Left ventricle myocardium superior (tissue), 1 donor: ENCODE measurements at regions not wholly inside any gene's neighbourhood (a gene's known extent, or its start where the extent isn't known, plus 50 kb on each side); places are given as distances from the start of the nearest gene placed in this dataset.

Experiments used
- ATAC-seq: fragments of 200-7000 bp; cut with Tn5 transposase; one replicate; pipeline ENCODE4 v1.9.1; 2020; ENCODE audit warnings: mild to moderate bottlenecking, moderate library complexity
- DNase-seq: peaks from one replicate; pipeline ENCODE4 v3.0.0-alpha.2; 2020
- intact Hi-C: fragments of 100-400 bp; cut with micrococcal nuclease; formaldehyde crosslinking; loops from one replicate; pipeline ENCODE4 v1.11.0; 2022
- donor health status: DM: no; HTN: yes; CAD: no; lungs with severe emphysema.

DNA sequence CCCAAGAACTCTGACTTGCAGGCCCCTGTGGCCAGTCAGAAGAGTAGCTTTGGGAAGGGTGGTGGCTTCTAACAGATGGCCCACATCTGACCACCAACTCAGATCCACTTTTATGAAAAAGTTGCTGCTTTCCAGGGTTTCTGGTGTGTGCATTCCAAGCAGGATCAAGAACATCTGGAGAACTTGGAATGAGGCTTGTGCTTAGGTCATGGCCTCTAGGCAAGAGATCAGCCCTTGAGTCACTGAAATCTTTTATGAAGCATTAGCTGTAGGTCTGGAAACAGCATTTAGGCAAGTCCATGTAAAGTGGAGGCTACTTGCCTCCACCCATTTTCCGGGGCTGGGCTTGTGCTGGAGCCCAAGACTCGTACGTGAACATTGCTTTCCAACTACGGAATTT, 433.3 kb downstream of the SH3GL2 start:
- ATAC-seq = peak; percentile 80
- intact Hi-C loops = no loop called here
- peak; percentile 31 for DNase-seq

GRCh38 chr9:18014556-18014955, 435.7 kb downstream of the SH3GL2 start:
- peak; percentile 68 for ATAC-seq
- intact Hi-C loops = no loop called here
- DNase-seq = no peak

DNA sequence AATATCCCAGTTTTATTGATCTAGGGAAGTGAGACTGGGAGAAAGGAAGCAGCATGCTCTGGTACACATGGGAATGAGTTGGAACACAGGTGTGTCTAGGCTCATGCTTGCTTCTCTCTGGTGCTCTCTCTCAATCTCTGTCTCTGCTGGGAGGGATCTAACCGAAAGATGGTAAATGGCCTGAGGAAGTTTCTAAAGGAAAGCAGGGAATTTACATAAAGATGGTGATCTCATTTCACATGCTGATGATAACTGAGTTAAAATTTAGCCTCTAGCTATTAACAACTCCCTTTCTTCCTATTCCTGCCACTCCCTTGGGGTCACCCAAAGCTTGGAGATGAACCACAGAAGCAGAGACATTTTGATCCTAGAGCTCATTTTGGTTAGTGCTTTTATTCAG, 436.2 kb downstream of the SH3GL2 start:
- DNase-seq (no peak), ATAC-seq (no peak)
- intact Hi-C loops = no loop called here

DNA sequence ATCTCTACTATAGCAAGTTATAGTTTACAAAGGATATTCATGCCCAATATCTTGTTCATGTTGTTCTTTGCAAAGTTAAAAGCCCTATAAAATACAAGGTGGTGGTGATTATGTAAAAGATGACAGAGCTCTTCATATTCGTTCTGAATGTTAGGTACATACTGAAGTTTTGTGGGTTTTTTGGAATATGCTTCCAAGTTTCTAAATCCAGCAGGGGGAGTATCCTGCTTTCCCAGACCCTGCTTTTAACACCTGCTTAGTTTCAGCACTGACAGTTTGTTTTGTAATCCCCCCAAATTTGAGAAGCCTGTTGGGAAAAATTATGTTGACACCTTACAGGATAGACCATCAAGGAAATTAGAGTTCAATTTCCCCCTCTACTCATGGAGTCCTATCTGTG, 438.3 kb downstream of the SH3GL2 start:
- DNase-seq = no peak
- no peak for ATAC-seq
- intact Hi-C loops = no loop called here

DNA sequence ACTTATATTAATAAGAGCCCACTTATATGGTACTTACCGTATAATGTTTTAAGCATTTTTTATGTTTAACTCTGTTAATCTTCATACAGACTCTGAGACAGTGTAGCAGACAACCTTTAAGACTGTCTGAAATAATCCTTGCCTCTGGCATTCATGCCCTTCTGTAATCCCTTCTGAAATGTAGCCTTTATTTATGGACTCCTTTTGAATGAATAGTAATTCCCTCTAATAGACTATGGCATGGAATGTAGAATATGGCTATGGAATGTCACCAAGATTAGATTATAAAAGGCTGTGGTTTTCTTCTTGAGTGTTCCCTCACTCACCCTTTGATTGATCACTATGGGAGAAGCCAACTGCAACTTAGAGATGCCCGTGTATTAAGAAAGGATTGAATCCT, 439.4 kb downstream of the SH3GL2 start:
- DNase-seq (no peak), ATAC-seq (no peak)
- intact Hi-C loops = no loop called here

GRCh38 chr9:18018661-18019060, 439.8 kb downstream of the SH3GL2 start:
- intact Hi-C loops = no loop called here
- ATAC-seq = no peak
- DNase-seq = no peak

DNA sequence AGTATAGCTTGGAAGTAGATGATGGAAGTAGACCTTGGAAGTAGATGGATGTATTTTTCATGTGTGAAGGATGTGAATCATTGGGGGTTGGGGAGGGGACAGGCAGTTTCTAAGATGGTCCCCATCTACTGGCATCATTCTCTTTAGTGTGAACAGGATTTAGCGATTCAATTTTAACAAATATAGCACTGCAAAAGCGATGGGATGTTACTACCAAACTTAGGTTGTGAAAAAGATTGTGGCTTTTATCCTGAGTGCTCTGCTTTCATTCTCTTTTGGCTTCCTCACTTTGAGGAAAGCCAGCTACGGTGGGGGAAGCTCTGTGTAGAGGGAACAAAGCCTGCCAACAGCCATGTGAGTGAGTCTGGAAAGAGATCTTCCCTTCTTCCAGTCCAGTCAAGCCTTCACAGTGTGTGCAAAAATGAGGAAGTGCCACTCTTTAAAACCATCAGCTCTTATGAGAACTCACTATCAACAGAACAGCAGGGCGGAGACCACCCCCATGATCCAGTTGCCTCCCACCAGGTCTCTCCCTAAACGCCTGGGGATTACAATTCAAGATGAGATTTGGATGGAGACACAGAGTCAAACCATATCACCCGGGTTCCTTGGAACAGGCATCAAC, 441.4 kb downstream of the SH3GL2 start:
- DNase-seq = no peak
- ATAC-seq = no peak
- intact Hi-C loops = no loop called here

DNA sequence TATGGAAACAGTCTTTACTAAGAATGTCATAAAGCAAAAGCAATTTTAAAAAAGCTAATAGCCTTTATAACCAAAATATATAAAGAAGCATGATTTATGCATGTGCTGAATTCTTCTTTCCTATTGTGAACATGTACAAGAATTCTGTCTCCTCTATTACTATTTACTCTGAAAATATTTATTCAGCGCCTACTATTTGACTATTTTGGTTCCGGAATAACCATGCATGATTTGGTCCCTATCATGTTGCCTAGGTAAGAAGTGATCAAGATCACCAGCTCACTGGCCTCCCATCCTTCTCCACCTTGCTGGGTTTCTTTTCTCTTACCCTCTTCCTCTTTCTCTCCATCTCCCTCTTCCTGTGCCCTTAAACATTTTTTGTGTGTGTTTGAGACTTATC, 443.8 kb downstream of the SH3GL2 start:
- intact Hi-C loops = no loop called here
- ATAC-seq (no peak), DNase-seq (no peak)

GRCh38 chr9:18023332-18023731, 444.5 kb downstream of the SH3GL2 start:
- ATAC-seq (no peak), DNase-seq (no peak)
- intact Hi-C loops = no loop called here

DNA sequence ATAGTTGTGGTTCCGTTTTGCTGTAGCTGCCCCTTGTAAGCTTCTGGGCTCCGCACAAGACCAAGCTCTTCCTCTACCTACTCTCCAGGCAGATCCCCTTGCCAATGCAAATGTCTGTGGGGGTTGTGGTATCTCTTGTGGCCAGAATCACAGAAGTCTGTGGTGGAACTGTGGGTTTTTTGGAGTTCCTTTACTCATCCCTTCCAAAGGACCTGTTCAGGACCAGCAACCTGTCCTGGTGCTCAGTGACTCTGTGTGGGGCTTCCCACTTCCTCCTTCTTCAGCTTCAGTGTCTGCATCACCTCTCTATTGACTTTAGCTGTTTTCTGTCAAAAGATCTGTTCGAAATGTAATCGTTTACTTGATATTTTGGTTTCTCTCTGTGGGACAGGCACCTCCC, 441.3 kb upstream of the ADAMTSL1 start:
- DNase-seq (no peak), ATAC-seq (no peak)
- intact Hi-C loops = loop anchor here (10.0 kb wide), 1 partner anchor 58 kb away; no protein-coding TSS in a partner anchor

- DNase-seq = no peak
- intact Hi-C loops = loop anchor here (10.0 kb wide), 1 partner anchor 62 kb away; no protein-coding TSS in a partner anchor
- no peak for ATAC-seq
Measured at GRCh38 chr9:18036422-18037187, 437.3 kb upstream of the ADAMTSL1 start.

DNA sequence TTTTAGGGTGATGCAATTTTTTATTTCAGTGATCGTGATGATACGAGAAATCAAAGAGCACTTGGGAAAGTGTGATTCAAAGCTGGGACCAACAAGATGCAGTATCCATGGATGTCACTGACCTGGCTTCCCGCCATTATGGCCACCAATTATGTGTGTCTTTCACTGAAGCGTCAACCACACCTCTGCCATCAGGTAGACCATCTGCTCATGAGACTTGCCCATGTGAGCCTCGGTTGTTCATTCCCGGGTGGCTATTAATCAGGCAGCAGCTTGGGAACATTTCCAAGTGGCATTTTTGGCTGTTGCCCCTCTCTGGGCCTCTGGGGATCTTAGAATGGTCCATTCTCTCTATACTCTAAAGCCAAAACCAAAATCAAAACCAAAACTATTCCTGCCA, 436.0 kb upstream of the ADAMTSL1 start:
- intact Hi-C loops = loop anchor here (10.0 kb wide), 1 partner anchor 63 kb away; no protein-coding TSS in a partner anchor
- ATAC-seq = no peak
- no peak for DNase-seq

DNA sequence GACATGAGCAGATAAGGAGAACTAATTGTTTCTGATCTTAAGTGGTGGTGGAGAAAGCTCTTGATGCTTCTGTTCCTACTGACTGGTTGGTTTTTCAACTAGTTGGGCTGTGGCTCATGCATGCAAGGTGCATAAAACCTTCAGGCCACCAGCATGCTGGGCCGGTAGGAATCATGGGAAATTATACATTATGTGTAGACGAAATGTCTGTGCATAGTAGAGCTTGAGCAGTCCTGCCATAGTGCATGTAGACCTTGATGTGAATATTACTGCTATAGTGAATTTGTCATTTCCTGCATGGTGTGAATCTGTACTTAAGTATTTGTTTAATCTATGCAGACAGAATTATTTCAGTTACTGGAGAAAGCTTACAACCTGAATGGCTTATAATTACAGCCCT, 433.6 kb upstream of the ADAMTSL1 start:
- intact Hi-C loops = no loop called here
- ATAC-seq (no peak), DNase-seq (no peak)

- intact Hi-C loops = no loop called here
Measured at GRCh38 chr9:18043978-18044377, 430.0 kb upstream of the ADAMTSL1 start.

DNA sequence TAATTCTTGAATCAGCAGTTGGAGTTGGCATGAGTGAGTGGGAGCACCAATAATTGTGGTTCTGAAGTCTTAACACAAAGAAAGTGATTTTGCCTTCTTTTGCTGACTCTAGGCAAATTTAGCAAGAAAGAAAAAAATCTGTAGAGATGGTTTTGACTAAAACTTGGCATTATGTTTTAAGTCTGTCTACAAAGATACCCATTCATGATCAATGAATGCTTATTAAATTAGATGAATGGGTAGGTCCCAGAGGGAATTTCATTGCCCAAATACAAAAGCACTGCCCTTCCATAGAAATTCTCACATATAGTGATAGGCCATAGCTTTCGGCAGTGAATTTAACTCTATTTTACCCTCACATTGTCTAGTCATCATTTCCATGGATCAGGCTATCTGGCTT, 428.6 kb upstream of the ADAMTSL1 start:
- no peak for DNase-seq
- ATAC-seq = no peak
- intact Hi-C loops = no loop called here

More at GRCh38 chr9:18043978-18044377, 430.0 kb upstream of the ADAMTSL1 start:
- ATAC-seq = no peak
- DNase-seq = no peak

DNA sequence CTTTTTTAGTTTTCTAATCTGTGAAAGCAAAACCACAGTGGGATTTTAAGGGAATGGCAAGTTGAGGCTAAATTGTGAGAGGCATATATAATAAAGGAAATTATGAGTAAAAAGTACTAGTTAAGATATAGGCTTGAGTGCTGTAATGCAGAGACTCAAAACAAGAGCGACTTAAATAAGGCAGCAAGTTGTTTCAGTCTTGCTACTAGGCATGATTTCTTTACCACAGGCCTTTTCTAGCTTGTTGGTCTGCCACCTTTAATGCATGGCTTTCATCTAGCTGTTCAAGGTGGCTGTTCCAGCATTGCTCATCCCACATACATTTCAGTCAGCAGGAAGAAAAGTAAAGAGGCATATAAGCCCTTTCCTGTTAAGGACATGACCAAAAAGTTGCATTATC, 427.9 kb upstream of the ADAMTSL1 start:
- no peak for DNase-seq
- intact Hi-C loops = no loop called here
- no peak for ATAC-seq

DNA sequence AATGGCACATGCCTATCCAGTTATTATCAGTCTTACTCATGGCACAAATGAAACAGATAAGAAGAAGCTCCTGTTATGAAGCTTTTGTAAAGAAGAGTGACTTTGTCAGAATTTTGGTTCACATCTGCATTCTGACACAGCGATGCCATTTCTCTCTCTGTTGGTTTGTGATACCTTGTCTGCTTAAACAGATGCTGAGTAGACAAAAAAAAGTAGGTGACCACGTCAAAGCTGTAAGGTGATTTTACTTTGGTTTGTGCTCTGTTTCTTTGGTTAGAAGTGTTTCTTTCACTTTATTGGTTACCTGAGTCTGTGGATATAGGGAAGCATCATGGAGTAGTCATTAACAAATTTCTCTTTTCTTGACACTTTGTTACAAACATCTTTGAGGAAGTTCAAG, 422.3 kb upstream of the ADAMTSL1 start:
- ATAC-seq (no peak), DNase-seq (no peak)
- intact Hi-C loops = no loop called here

- ATAC-seq (no peak), DNase-seq (no peak)
- intact Hi-C loops = no loop called here
Measured at GRCh38 chr9:18052060-18052459, 421.9 kb upstream of the ADAMTSL1 start.

- intact Hi-C loops = no loop called here
- no peak for ATAC-seq
- no peak for DNase-seq
Measured at GRCh38 chr9:18056269-18056992, 417.5 kb upstream of the ADAMTSL1 start.

DNA sequence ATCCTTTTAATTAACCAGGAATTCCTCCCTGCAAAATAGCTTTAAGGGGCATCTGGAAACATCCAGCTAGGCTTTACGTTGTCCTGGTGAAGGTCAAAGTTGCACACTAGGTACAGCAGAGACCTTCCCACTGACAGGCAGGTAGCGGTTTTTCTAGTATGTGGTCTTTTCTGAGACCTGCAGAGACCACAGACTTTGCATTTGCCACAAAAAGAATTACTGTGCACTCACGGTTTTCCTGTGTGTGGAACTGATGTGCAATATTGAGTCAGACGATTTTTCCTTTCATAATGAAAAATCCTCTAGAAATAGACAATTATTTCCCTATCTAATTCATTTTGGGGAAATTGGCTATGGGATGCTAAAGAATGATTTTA, 417.0 kb upstream of the ADAMTSL1 start:
- no peak for DNase-seq
- intact Hi-C loops = no loop called here
- ATAC-seq = no peak
